Nephron progenitor cell (in vitro differentiated cells): ENCODE measurements at regions not wholly inside any gene's neighbourhood (a gene's known extent, or its start where the extent isn't known, plus 50 kb on each side); places are given as distances from the start of the nearest gene placed in this dataset.

Experiments
- DNase-seq: peaks from one replicate; pipeline ENCODE4 v3.0.0; 2021
- H3K27ac Mint-ChIP-seq: 2 replicates; pipeline ENCODE4 v1.8.0; 2021; ENCODE audit warnings: mild to moderate bottlenecking, moderate library complexity, mixed read lengths
- H3K27me3 Mint-ChIP-seq: 2 replicates; pipeline ENCODE4 v1.8.0; 2021; ENCODE audit warnings: mild to moderate bottlenecking, low read depth, mixed read lengths; ENCODE audit not compliant: poor library complexity
- H3K36me3 Mint-ChIP-seq: 2 replicates; pipeline ENCODE4 v1.8.0; 2021; ENCODE audit warnings: low read depth, mixed read lengths
- H3K4me1 Mint-ChIP-seq: 2 replicates; pipeline ENCODE4 v1.8.0; 2021; ENCODE audit warnings: mixed read lengths
- H3K4me3 Mint-ChIP-seq: 2 replicates; pipeline ENCODE4 v1.8.0; 2021; ENCODE audit warnings: mild to moderate bottlenecking, moderate library complexity, mixed read lengths
- H3K9me3 Mint-ChIP-seq: 2 replicates; pipeline ENCODE4 v1.8.0; 2021; ENCODE audit warnings: mild to moderate bottlenecking, moderate library complexity, mixed read lengths
- CTCF ChIP-seq: fragments of 200-600 bp; sonication (generic); IDR thresholded peaks from 2 replicates; pipeline ENCODE4 v1.5.0; 2021; ENCODE audit warnings: antibody characterized with exemption

GRCh38 chr6:51322505-51322904, 503.8 kb downstream of the TFAP2B start:
- no peaks in the 10 kb centered on the region for H3K36me3 Mint-ChIP-seq
- H3K4me1 Mint-ChIP-seq = no peaks in the 10 kb centered on the region
- H3K27ac Mint-ChIP-seq = no peak overlapping the region
- DNase-seq = no peak
- H3K4me3 Mint-ChIP-seq = no peak overlapping the region
- peaks cover 2% of the 10 kb centered on the region for H3K27me3 Mint-ChIP-seq
- peaks cover 20% of the 10 kb centered on the region for H3K9me3 Mint-ChIP-seq
- no peak for TF ChIP-seq CTCF

GRCh38 chr6:51323056-51323455, 504.4 kb downstream of the TFAP2B start:
- peaks cover 20% of the 10 kb centered on the region for H3K9me3 Mint-ChIP-seq
- no peak overlapping the region for H3K4me3 Mint-ChIP-seq
- peaks cover 2% of the 10 kb centered on the region for H3K27me3 Mint-ChIP-seq
- no peak for DNase-seq
- H3K27ac Mint-ChIP-seq = no peak overlapping the region
- H3K36me3 Mint-ChIP-seq = no peaks in the 10 kb centered on the region
- TF ChIP-seq CTCF = no peak
- H3K4me1 Mint-ChIP-seq = no peaks in the 10 kb centered on the region

- H3K27ac Mint-ChIP-seq = no peak overlapping the region
- H3K27me3 Mint-ChIP-seq = no peaks in the 10 kb centered on the region
- peaks cover 8% of the 10 kb centered on the region for H3K9me3 Mint-ChIP-seq
- H3K4me1 Mint-ChIP-seq = no peaks in the 10 kb centered on the region
- TF ChIP-seq CTCF = no peak
- no peak overlapping the region for H3K4me3 Mint-ChIP-seq
- H3K36me3 Mint-ChIP-seq = no peaks in the 10 kb centered on the region
- no peak for DNase-seq
These were observed 512.3 kb downstream of the TFAP2B start for GRCh38 chr6:51330971-51331370.

GRCh38 chr6:51335543-51335942, 516.9 kb downstream of the TFAP2B start:
- no peak for TF ChIP-seq CTCF

GRCh38 chr6:51336185-51336584, 517.5 kb downstream of the TFAP2B start:
- no peak for TF ChIP-seq CTCF
- Mint-ChIP-seq H3K27ac (no peak overlapping the region), H3K27me3 (no peaks in the 10 kb centered on the region), H3K4me3 (no peak overlapping the region), H3K36me3 (no peaks in the 10 kb centered on the region), H3K9me3 (peaks cover 8% of the 10 kb centered on the region), H3K4me1 (no peaks in the 10 kb centered on the region)
- no peak for DNase-seq

More at GRCh38 chr6:51335543-51335942, 516.9 kb downstream of the TFAP2B start:
- peaks cover 8% of the 10 kb centered on the region for H3K9me3 Mint-ChIP-seq
- H3K4me1 Mint-ChIP-seq = no peaks in the 10 kb centered on the region
- H3K27ac Mint-ChIP-seq = no peak overlapping the region
- H3K27me3 Mint-ChIP-seq = no peaks in the 10 kb centered on the region
- no peaks in the 10 kb centered on the region for H3K36me3 Mint-ChIP-seq
- H3K4me3 Mint-ChIP-seq = no peak overlapping the region
- no peak for DNase-seq

- DNase-seq = no peak
- Mint-ChIP-seq H3K4me1 (no peaks in the 10 kb centered on the region), H3K36me3 (no peaks in the 10 kb centered on the region), H3K27ac (no peak overlapping the region), H3K9me3 (peaks cover 6% of the 10 kb centered on the region), H3K4me3 (no peak overlapping the region), H3K27me3 (no peaks in the 10 kb centered on the region)
- TF ChIP-seq CTCF = no peak
These were observed 518.6 kb downstream of the TFAP2B start for GRCh38 chr6:51337277-51337676.
